IPS-15b (cell line): ENCODE measurements at regions not wholly inside any gene's neighbourhood (a gene's known extent, or its start where the extent isn't known, plus 50 kb on each side); places are given as distances from the start of the nearest gene placed in this dataset.

Source experiments
- H3K27me3 ChIP-seq: one replicate; pipeline ENCODE4 v1.6.1; 2013; ENCODE audit warnings: low read length; ENCODE audit not compliant: control insufficient read depth, insufficient read depth
- H3K36me3 ChIP-seq: one replicate; pipeline ENCODE4 v1.6.1; 2013; ENCODE audit warnings: low read length; ENCODE audit not compliant: control insufficient read depth, insufficient read depth
- H3K4me1 ChIP-seq: one replicate; pipeline ENCODE4 v1.6.1; 2013; ENCODE audit warnings: mild to moderate bottlenecking, low read length; ENCODE audit not compliant: control insufficient read depth, insufficient read depth
- H3K4me3 ChIP-seq: one replicate; pipeline ENCODE4 v1.5.1; 2013; ENCODE audit warnings: low read depth, low read length
- H3K9ac ChIP-seq: one replicate; pipeline ENCODE4 v1.6.1; 2013; ENCODE audit warnings: low read depth, mild to moderate bottlenecking, low read length
- H3K9me3 ChIP-seq: one replicate; pipeline ENCODE4 v1.6.1; 2013; ENCODE audit warnings: mild to moderate bottlenecking, low read length; ENCODE audit not compliant: control insufficient read depth, insufficient read depth

DNA sequence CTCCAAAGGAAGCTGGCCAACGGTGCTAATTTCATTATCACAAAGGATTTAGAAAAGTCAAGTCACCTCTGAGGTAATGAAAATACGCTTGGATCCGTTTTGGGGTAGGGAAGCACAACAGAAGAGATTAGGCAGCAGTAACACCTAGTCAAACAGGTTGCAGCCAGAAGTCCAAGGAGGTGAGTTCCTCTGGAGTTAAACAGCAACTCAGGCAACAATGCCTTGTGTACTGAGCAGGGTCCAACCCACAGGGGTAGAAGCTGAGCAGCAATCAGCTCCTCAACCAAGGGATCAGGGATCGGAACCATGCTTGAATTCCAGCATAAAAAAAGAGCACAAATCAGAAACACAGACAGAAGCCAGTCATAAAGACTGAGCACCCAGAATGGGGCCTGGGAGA, 88.1 kb upstream of the SPRED1 start:
- no peak overlapping the region for H3K4me3 ChIP-seq
- H3K9me3 ChIP-seq, result no peaks in the 10 kb centered on the region
- peaks cover 6% of the 10 kb centered on the region for H3K4me1 ChIP-seq
- no peaks in the 10 kb centered on the region for H3K27me3 ChIP-seq
- H3K36me3 ChIP-seq, result no peaks in the 10 kb centered on the region
- H3K9ac ChIP-seq, result no peak overlapping the region

DNA sequence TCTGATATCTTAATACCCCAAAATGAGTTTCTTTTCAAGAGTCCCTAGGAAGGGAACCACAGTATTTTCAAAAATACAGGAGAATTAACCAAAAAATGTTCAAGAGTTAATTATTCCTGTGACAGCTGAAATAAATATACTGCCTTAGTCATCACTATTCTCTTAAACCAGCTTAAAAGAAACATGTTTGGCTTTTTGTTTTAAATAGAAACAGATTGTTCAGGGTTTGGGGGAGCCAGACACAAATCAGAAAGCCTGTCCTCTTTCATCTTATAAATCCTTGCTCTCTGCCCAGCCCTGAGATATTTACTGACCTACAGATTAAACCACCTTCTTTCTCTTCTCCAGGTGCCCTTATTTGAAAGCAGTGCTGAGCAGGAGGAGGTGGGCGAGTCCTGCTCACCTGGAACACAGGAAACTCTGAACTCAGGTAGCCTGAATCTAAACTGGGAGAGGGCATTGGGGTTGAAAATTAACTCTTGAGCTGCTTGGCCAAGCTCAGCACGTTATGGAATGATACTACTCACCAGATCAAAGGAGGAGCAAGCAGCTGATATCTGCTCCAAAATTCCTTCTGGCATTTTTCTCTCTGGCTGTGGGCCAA, 84.1 kb upstream of the SPRED1 start:
- Histone ChIP-seq H3K27me3 (no peaks in the 10 kb centered on the region), H3K4me1 (peaks cover 4% of the 10 kb centered on the region), H3K9ac (no peak overlapping the region), H3K9me3 (no peaks in the 10 kb centered on the region), H3K4me3 (no peak overlapping the region), H3K36me3 (no peaks in the 10 kb centered on the region)

GRCh38 chr15:38171973-38172372, 80.7 kb upstream of the SPRED1 start:
- Histone ChIP-seq H3K9ac (no peak overlapping the region), H3K9me3 (no peaks in the 10 kb centered on the region), H3K36me3 (no peaks in the 10 kb centered on the region), H3K4me1 (no peaks in the 10 kb centered on the region), H3K4me3 (no peak overlapping the region), H3K27me3 (no peaks in the 10 kb centered on the region)

DNA sequence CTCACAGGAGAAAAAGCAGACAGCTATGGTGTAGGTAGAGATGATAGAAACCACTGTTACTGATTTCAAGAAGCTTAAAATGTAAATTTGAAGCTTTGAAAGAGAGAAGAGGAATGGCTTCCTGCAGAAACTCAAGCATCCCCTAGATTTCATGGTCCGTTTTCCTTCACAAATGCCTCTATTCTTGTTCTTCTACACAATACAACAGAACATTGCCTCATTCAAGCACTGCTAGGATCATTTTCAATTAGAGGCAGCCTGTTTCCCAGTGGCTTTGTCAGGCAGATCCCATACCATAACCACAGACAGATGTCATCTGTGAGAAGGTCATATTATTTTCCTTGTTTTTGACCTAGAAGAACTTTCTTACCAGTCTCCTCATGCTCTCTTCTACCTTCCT, 77.9 kb upstream of the SPRED1 start:
- no peak overlapping the region for H3K4me3 ChIP-seq
- H3K36me3 ChIP-seq, result no peaks in the 10 kb centered on the region
- H3K9ac ChIP-seq, result no peak overlapping the region
- H3K4me1 ChIP-seq, result no peaks in the 10 kb centered on the region
- no peaks in the 10 kb centered on the region for H3K9me3 ChIP-seq
- no peaks in the 10 kb centered on the region for H3K27me3 ChIP-seq

- no peaks in the 10 kb centered on the region for H3K36me3 ChIP-seq
- no peak overlapping the region for H3K9ac ChIP-seq
- no peak overlapping the region for H3K4me3 ChIP-seq
- no peaks in the 10 kb centered on the region for H3K9me3 ChIP-seq
- no peaks in the 10 kb centered on the region for H3K4me1 ChIP-seq
- H3K27me3 ChIP-seq, result no peaks in the 10 kb centered on the region
Observed at GRCh38 chr15:38176155-38176554, 76.5 kb upstream of the SPRED1 start.

DNA sequence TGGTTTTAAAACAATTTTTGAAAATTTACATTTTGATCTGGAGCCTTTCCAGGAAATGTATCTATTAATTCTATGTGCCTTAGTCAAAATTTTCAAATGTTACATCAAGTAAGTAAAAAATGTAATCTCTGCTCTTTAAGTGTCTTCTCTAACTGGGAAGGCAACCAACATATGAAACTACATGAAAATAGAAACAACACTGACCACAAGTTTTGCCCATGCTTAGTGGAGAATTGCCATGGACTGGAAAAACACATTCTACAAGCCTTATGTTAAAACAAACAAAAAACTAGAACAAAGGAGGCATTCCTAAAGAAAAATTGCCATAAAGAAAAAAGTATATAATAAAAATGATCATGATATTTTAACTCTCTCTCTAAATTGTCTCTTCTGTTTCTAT, 75.9 kb upstream of the SPRED1 start:
- H3K4me3 ChIP-seq, result no peak overlapping the region

GRCh38 chr15:38182900-38183299, 69.7 kb upstream of the SPRED1 start:
- no peak overlapping the region for H3K9ac ChIP-seq
- no peaks in the 10 kb centered on the region for H3K9me3 ChIP-seq
- no peaks in the 10 kb centered on the region for H3K27me3 ChIP-seq
- peaks cover 3% of the 10 kb centered on the region for H3K4me1 ChIP-seq
- H3K4me3 ChIP-seq, result no peak overlapping the region
- no peaks in the 10 kb centered on the region for H3K36me3 ChIP-seq

More for the DNA sequence above, 75.9 kb upstream of the SPRED1 start:
- H3K36me3 ChIP-seq, result no peaks in the 10 kb centered on the region
- H3K27me3 ChIP-seq, result no peaks in the 10 kb centered on the region
- no peak overlapping the region for H3K9ac ChIP-seq
- no peaks in the 10 kb centered on the region for H3K9me3 ChIP-seq
- no peaks in the 10 kb centered on the region for H3K4me1 ChIP-seq

GRCh38 chr15:38186507-38186906, 66.1 kb upstream of the SPRED1 start:
- Histone ChIP-seq H3K9ac (no peak overlapping the region), H3K27me3 (no peaks in the 10 kb centered on the region), H3K4me3 (no peak overlapping the region), H3K4me1 (peaks cover 3% of the 10 kb centered on the region), H3K36me3 (no peaks in the 10 kb centered on the region), H3K9me3 (no peaks in the 10 kb centered on the region)

- Histone ChIP-seq H3K9me3 (no peaks in the 10 kb centered on the region), H3K9ac (no peak overlapping the region), H3K36me3 (no peaks in the 10 kb centered on the region), H3K27me3 (no peaks in the 10 kb centered on the region), H3K4me1 (peaks cover 3% of the 10 kb centered on the region), H3K4me3 (no peak overlapping the region)
Observed at GRCh38 chr15:38187630-38188313, 64.9 kb upstream of the SPRED1 start.

DNA sequence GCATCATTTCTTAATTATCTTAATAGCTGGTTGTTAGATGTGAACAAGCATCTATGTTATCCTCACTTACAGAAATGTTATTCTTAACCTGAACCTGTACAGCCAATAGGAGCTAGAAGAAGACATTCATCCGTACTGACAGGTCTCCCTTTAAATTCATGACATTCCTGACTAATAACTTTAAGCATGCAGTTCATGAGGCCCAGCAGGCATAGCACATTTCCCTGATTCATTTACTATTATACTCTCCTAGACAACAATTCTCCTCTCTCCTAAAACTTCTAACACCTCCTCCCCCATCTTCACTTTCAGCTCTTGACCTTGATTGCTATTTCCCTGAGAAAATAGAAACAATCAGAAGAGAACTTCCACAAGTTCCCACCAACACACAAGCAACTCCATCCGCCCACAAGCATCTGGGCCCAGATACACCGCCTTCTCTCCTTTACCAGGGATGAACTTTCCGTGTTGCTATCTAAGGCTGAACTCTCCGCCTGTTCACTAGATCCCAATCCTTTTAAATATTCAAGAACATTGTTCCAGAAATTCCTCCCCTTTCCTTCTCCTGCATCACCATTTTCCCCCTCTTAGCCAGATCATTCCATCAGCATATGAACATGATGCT, 62.9 kb upstream of the SPRED1 start:
- Histone ChIP-seq H3K4me1 (peaks cover 3% of the 10 kb centered on the region), H3K9me3 (no peaks in the 10 kb centered on the region), H3K36me3 (no peaks in the 10 kb centered on the region), H3K27me3 (no peaks in the 10 kb centered on the region), H3K9ac (no peak overlapping the region), H3K4me3 (no peak overlapping the region)

GRCh38 chr15:38190501-38190900, 62.1 kb upstream of the SPRED1 start:
- Histone ChIP-seq H3K4me1 (peaks cover 3% of the 10 kb centered on the region), H3K27me3 (no peaks in the 10 kb centered on the region), H3K4me3 (no peak overlapping the region), H3K36me3 (no peaks in the 10 kb centered on the region), H3K9me3 (no peaks in the 10 kb centered on the region), H3K9ac (no peak overlapping the region)

GRCh38 chr15:38192496-38192895, 60.1 kb upstream of the SPRED1 start:
- no peaks in the 10 kb centered on the region for H3K9me3 ChIP-seq
- H3K36me3 ChIP-seq, result no peaks in the 10 kb centered on the region
- H3K4me3 ChIP-seq, result no peak overlapping the region
- H3K27me3 ChIP-seq, result no peaks in the 10 kb centered on the region
- H3K9ac ChIP-seq, result no peak overlapping the region
- H3K4me1 ChIP-seq, result no peaks in the 10 kb centered on the region
